ENCODE measurements at regions not wholly inside any gene's neighbourhood (a gene's known extent, or its start where the extent isn't known, plus 50 kb on each side); places are given as distances from the start of the nearest gene placed in this dataset.
A peak's percentile ranks its signal among the peaks of the same experiment; 100 is the strongest.

- in situ Hi-C loops (cut with HindIII; ENCODE audit: low pct_unique_long_range_greater_than_20kb, low sequenced_read_pairs) = no loop called here
- no peak for DNase-seq (ENCODE audit: low read depth, low spot score)
Measured at GRCh38 chr17:22453181-22453580, 760.9 kb downstream of the KCNJ18 start.

GRCh38 chr17:22454070-22454999 lies 762.0 kb downstream of the KCNJ18 start:
- DNase-seq (ENCODE audit: low read depth, low spot score) = peak; percentile 13
- in situ Hi-C loops (cut with HindIII; ENCODE audit: low pct_unique_long_range_greater_than_20kb, low sequenced_read_pairs) = no loop called here

GRCh38 chr17:22459331-22459952 lies 767.1 kb downstream of the KCNJ18 start:
- DNase-seq (ENCODE audit: low read depth, low spot score) = no peak
- in situ Hi-C loops (cut with HindIII; ENCODE audit: low pct_unique_long_range_greater_than_20kb, low sequenced_read_pairs) = no loop called here

- in situ Hi-C loops (cut with HindIII; ENCODE audit: low pct_unique_long_range_greater_than_20kb, low sequenced_read_pairs) = no loop called here
- DNase-seq (ENCODE audit: low read depth, low spot score) = no peak
Measured at GRCh38 chr17:22459953-22460350, 767.6 kb downstream of the KCNJ18 start.

- no peak for DNase-seq (ENCODE audit: low read depth, low spot score)
- in situ Hi-C loops (cut with HindIII; ENCODE audit: low pct_unique_long_range_greater_than_20kb, low sequenced_read_pairs) = no loop called here
Measured at GRCh38 chr17:22460461-22461063, 768.2 kb downstream of the KCNJ18 start.

GRCh38 chr17:22461460-22462145 lies 769.3 kb downstream of the KCNJ18 start:
- DNase-seq (ENCODE audit: low read depth, low spot score) = no peak
- in situ Hi-C loops (cut with HindIII; ENCODE audit: low pct_unique_long_range_greater_than_20kb, low sequenced_read_pairs) = no loop called here

- no peak for DNase-seq (ENCODE audit: low read depth, low spot score)
- in situ Hi-C loops (cut with HindIII; ENCODE audit: low pct_unique_long_range_greater_than_20kb, low sequenced_read_pairs) = no loop called here
Measured at GRCh38 chr17:22462461-22462860, 770.1 kb downstream of the KCNJ18 start.

- peak; percentile 62 for DNase-seq (ENCODE audit: low read depth, low spot score)
- in situ Hi-C loops (cut with HindIII; ENCODE audit: low pct_unique_long_range_greater_than_20kb, low sequenced_read_pairs) = no loop called here
Measured at GRCh38 chr17:22463110-22463850, 771.0 kb downstream of the KCNJ18 start.

GRCh38 chr17:22464041-22464440 lies 771.7 kb downstream of the KCNJ18 start:
- no peak for DNase-seq (ENCODE audit: low read depth, low spot score)
- in situ Hi-C loops (cut with HindIII; ENCODE audit: low pct_unique_long_range_greater_than_20kb, low sequenced_read_pairs) = no loop called here

- DNase-seq (ENCODE audit: low read depth, low spot score) = no peak
- in situ Hi-C loops (cut with HindIII; ENCODE audit: low pct_unique_long_range_greater_than_20kb, low sequenced_read_pairs) = no loop called here
Measured at GRCh38 chr17:22467720-22468119, 775.4 kb downstream of the KCNJ18 start.

GRCh38 chr17:22469101-22469880 lies 777.0 kb downstream of the KCNJ18 start:
- DNase-seq (ENCODE audit: low read depth, low spot score) = no peak
- in situ Hi-C loops (cut with HindIII; ENCODE audit: low pct_unique_long_range_greater_than_20kb, low sequenced_read_pairs) = no loop called here

- DNase-seq (ENCODE audit: low read depth, low spot score) = no peak
- in situ Hi-C loops (cut with HindIII; ENCODE audit: low pct_unique_long_range_greater_than_20kb, low sequenced_read_pairs) = no loop called here
Measured at GRCh38 chr17:22469941-22470340, 777.6 kb downstream of the KCNJ18 start.

GRCh38 chr17:22470411-22471175 lies 778.3 kb downstream of the KCNJ18 start:
- in situ Hi-C loops (cut with HindIII; ENCODE audit: low pct_unique_long_range_greater_than_20kb, low sequenced_read_pairs) = no loop called here
- DNase-seq (ENCODE audit: low read depth, low spot score) = no peak

GRCh38 chr17:22484826-22485225 lies 792.5 kb downstream of the KCNJ18 start:
- no peak for DNase-seq (ENCODE audit: low read depth, low spot score)
- in situ Hi-C loops (cut with HindIII; ENCODE audit: low pct_unique_long_range_greater_than_20kb, low sequenced_read_pairs) = no loop called here

GRCh38 chr17:22490399-22490798 lies 798.1 kb downstream of the KCNJ18 start:
- DNase-seq (ENCODE audit: low read depth, low spot score) = no peak
- in situ Hi-C loops (cut with HindIII; ENCODE audit: low pct_unique_long_range_greater_than_20kb, low sequenced_read_pairs) = no loop called here

- peak; percentile 56 for DNase-seq (ENCODE audit: low read depth, low spot score)
- in situ Hi-C loops (cut with HindIII; ENCODE audit: low pct_unique_long_range_greater_than_20kb, low sequenced_read_pairs) = no loop called here
Measured at GRCh38 chr17:22492331-22492730, 800.0 kb downstream of the KCNJ18 start.
